ENCODE measurements at regions not wholly inside any gene's neighbourhood (a gene's known extent, or its start where the extent isn't known, plus 50 kb on each side); places are given as distances from the start of the nearest gene placed in this dataset.

DNA sequence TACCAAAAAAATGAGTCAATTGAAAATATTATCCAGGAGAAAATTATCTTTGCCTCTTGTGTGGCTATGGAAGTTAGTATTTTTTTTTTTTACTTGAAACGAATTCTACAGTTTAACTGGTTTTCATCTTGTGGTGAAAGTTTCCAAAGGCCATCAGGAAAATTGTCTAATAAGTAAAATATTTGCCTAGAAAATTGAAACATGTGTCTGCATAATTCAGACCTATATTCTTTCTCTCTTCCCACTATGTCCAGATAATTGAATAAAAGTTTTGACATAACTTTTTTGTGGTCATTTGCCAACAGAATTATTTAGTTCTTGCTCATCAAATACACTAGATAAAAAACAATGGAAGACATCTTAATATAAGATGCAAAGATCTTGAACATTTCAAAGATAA, 321.5 kb upstream of the RPS23 start:
- no peak for TF ChIP-seq POLR2A (IDR thresholded peaks at IDR 0.05)
- TF ChIP-seq, protein P1, sequence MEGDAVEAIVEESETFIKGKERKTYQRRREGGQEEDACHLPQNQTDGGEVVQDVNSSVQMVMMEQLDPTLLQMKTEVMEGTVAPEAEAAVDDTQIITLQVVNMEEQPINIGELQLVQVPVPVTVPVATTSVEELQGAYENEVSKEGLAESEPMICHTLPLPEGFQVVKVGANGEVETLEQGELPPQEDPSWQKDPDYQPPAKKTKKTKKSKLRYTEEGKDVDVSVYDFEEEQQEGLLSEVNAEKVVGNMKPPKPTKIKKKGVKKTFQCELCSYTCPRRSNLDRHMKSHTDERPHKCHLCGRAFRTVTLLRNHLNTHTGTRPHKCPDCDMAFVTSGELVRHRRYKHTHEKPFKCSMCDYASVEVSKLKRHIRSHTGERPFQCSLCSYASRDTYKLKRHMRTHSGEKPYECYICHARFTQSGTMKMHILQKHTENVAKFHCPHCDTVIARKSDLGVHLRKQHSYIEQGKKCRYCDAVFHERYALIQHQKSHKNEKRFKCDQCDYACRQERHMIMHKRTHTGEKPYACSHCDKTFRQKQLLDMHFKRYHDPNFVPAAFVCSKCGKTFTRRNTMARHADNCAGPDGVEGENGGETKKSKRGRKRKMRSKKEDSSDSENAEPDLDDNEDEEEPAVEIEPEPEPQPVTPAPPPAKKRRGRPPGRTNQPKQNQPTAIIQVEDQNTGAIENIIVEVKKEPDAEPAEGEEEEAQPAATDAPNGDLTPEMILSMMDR (IDR thresholded peaks at IDR 0.05), result no peak

All from body of pancreas (tissue), 4 donors.